Activated naive CD8-positive, alpha-beta T cell treated with anti-CD3 and anti-CD28 coated beads, Interleukin-2, amount 10 ng/mL, durations not matched to agents 7 days and 5 days (primary cell): ENCODE measurements at regions not wholly inside any gene's neighbourhood (a gene's known extent, or its start where the extent isn't known, plus 50 kb on each side); places are given as distances from the start of the nearest gene placed in this dataset.
A peak's percentile ranks its signal among the peaks of the same experiment; 100 is the strongest.

ENCODE experiments used
- ATAC-seq: fragments of 150-1000 bp; cut with Tn5 transposase; one replicate; pipeline ENCODE4 v1.10.0; 2021; ENCODE audit warnings: low read depth, moderate library complexity
- POLR2A ChIA-PET: fragments of 350-600 bp; sonication (Branson Sonifier 250); formaldehyde crosslinking; loops from one replicate; lab custom pipeline; 2021; ENCODE audit warnings: antibody characterized with exemption; lab: Charles Lee
- DNase-seq: peaks from one replicate; pipeline ENCODE4 v3.0.0; 2021
- H3K27ac Mint-ChIP-seq: one replicate; pipeline ENCODE4 v1.8.0; 2022; ENCODE audit warnings: mild to moderate bottlenecking, mixed read lengths
- H3K27me3 Mint-ChIP-seq: one replicate; pipeline ENCODE4 v1.8.0; 2022; ENCODE audit warnings: mild to moderate bottlenecking, moderate library complexity, mixed read lengths
- H3K36me3 Mint-ChIP-seq: one replicate; pipeline ENCODE4 v1.8.0; 2021; ENCODE audit warnings: mild to moderate bottlenecking, mixed read lengths
- H3K4me1 Mint-ChIP-seq: one replicate; pipeline ENCODE4 v1.8.0; 2021; ENCODE audit warnings: mixed read lengths
- H3K4me3 Mint-ChIP-seq: one replicate; pipeline ENCODE4 v1.8.0; 2022; ENCODE audit warnings: mild to moderate bottlenecking, moderate library complexity, mixed read lengths
- H3K9me3 Mint-ChIP-seq: one replicate; pipeline ENCODE4 v1.8.0; 2021; ENCODE audit warnings: mixed read lengths

DNA sequence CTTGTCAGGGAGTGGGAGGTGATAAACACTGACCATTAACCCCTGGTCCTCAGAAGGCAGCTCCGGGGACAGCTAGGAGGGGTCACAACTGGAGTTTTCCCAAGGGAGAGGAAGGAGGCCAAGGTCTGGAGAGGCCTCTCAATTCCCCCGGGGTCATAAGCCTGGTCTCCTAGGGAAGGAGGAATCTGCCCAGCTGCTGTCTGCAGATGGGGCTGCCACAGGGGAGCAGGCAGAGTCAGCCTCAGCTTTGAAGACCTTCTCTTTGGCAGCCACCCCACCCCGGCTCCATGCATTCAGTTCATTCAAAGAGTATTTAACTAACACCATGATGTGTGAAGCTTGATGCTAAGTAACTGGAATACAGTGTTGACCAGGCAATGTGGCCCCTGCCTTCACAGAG lies 74.6 kb upstream of the HSPA9 start:
- no peak for DNase-seq
- H3K4me1 Mint-ChIP-seq: peaks cover 11% of the 10 kb centered on the region
- H3K4me3 Mint-ChIP-seq: no peak overlapping the region
- ATAC-seq: no peak
- H3K36me3 Mint-ChIP-seq: no peaks in the 10 kb centered on the region
- POLR2A ChIA-PET: interaction anchor here (0.6 kb wide), 1 partner anchor 126 kb away, joined by 6 read pairs; no protein-coding TSS in a partner anchor
- H3K27ac Mint-ChIP-seq: no peak overlapping the region
- H3K9me3 Mint-ChIP-seq: no peaks in the 10 kb centered on the region
- H3K27me3 Mint-ChIP-seq: peaks cover 86% of the 10 kb centered on the region

DNA sequence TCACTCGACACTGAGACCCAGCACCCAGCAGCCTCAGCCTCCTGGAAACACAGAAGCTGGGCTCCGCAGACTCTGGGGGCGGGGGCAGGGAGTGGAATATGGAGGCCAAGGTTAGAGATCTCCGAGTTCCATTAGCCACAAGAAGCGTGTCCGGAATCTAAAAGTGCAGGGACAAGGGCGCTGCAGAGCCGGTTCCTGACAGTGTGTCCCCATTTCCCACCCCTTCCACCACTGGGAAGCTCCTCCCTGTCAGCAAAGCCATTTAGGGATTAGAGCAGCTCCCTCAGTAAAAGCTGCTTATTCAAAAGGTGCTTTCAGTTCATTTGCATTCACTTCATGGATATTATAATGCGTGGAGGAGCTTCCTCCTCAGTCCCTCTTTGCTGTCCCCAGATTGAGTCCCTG lies 74.1 kb upstream of the HSPA9 start:
- H3K27me3 Mint-ChIP-seq: peaks cover 89% of the 10 kb centered on the region
- H3K4me1 Mint-ChIP-seq: peaks cover 7% of the 10 kb centered on the region

DNA sequence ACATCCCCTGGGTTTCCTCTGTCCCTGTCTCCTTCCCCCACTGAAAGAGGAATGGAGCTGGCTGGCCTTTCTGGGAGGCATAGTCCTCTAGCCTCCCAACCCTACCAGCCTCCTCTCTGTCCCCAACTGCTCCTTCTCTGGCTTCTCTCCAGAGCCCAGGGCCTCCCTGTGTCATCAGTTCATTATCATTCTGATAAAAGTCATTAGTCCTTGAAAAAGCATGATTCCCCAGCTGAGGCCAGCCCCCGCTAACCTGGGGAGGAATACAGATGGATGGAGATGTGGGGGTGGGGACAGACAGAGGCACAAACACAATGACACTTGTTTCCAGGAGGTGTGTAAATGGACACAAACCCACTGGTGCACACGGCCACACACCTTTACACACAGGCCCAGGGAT lies 73.6 kb upstream of the HSPA9 start:
- H3K4me1 Mint-ChIP-seq: peaks cover 2% of the 10 kb centered on the region
- H3K27me3 Mint-ChIP-seq: peaks cover 87% of the 10 kb centered on the region
- ATAC-seq: no peak
- H3K9me3 Mint-ChIP-seq: no peaks in the 10 kb centered on the region
- H3K36me3 Mint-ChIP-seq: no peaks in the 10 kb centered on the region
- DNase-seq: no peak
- no peak overlapping the region for H3K4me3 Mint-ChIP-seq
- POLR2A ChIA-PET: interaction anchor here (0.6 kb wide), 1 partner anchor 98 kb away, joined by 4 read pairs; no protein-coding TSS in a partner anchor
- no peak overlapping the region for H3K27ac Mint-ChIP-seq

More for the DNA sequence above, 74.1 kb upstream of the HSPA9 start:
- POLR2A ChIA-PET: interaction anchor here (0.6 kb wide), 1 partner anchor 126 kb away, joined by 6 read pairs; no protein-coding TSS in a partner anchor
- ATAC-seq (no peak), DNase-seq (no peak)
- H3K27ac Mint-ChIP-seq: no peak overlapping the region
- H3K36me3 Mint-ChIP-seq: no peaks in the 10 kb centered on the region
- H3K9me3 Mint-ChIP-seq: no peaks in the 10 kb centered on the region
- no peak overlapping the region for H3K4me3 Mint-ChIP-seq

DNA sequence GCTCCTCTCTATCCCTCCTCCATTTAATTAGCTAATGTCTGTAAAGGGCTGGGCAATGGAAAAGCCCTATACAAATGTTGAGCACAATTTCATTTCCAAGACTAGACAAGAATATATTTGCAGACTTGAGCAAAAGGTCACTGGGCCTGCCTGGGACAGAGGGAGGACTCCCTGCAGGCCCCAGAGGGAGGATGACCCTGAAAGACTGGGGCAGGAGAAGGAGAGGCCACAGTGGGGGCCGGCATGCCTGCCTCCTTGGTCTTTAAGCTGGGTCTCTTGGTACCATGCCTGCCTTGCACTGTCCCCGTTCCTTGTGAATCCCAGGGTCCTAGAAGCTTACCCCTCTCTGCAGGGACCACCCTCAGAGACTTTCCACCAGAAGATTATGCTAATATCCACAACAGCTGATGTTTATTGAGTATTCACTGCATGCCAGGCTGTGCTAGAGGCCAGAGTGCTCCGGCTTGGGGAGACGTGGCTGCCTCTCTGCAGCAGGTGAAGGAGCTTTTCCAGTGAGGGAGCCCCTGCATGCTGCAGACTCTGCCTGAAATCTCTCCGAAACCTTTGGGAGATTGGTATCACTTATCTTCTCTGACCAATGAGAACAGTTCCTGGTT lies 72.7 kb upstream of the HSPA9 start:
- H3K36me3 Mint-ChIP-seq: no peaks in the 10 kb centered on the region
- DNase-seq: no peak
- H3K4me1 Mint-ChIP-seq: no peaks in the 10 kb centered on the region
- no peak overlapping the region for H3K27ac Mint-ChIP-seq
- POLR2A ChIA-PET: interaction anchor here (0.6 kb wide), 2 partner anchors 99 to 274 kb away, joined by 3 to 4 read pairs; no protein-coding TSS in a partner anchor
- H3K9me3 Mint-ChIP-seq: no peaks in the 10 kb centered on the region
- no peak for ATAC-seq
- H3K4me3 Mint-ChIP-seq: no peak overlapping the region
- peaks cover 86% of the 10 kb centered on the region for H3K27me3 Mint-ChIP-seq

DNA sequence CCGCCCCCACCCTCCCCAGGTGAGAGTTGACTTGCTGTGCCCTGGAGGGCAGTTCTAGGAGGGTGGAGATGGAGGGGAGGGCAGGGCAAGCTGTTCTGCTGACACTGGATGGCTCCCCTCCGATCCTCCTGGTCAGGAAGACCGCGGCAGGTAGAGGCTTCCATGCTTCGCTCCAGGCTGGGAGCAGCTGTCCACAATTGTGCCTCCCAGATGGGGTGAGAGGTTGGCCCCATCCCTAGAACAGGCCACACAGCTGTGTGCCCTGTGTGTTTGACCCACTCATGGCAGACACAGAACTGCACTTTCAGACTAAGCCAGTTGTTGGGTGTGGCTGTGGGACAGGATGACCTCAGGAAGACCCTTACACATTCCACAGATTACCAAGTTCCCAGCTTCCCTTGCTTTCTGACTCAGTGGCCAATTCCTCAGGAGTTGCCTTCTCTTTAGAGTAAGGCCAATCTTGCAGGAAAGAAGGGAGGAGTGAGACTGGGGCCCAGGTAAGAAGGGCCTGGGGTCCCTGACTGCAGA lies 72.1 kb upstream of the HSPA9 start:
- no peaks in the 10 kb centered on the region for H3K36me3 Mint-ChIP-seq
- DNase-seq: no peak
- POLR2A ChIA-PET: no interaction called here
- no peaks in the 10 kb centered on the region for H3K4me1 Mint-ChIP-seq
- peaks cover 87% of the 10 kb centered on the region for H3K27me3 Mint-ChIP-seq
- no peak overlapping the region for H3K27ac Mint-ChIP-seq
- no peak for ATAC-seq
- H3K9me3 Mint-ChIP-seq: no peaks in the 10 kb centered on the region
- no peak overlapping the region for H3K4me3 Mint-ChIP-seq

DNA sequence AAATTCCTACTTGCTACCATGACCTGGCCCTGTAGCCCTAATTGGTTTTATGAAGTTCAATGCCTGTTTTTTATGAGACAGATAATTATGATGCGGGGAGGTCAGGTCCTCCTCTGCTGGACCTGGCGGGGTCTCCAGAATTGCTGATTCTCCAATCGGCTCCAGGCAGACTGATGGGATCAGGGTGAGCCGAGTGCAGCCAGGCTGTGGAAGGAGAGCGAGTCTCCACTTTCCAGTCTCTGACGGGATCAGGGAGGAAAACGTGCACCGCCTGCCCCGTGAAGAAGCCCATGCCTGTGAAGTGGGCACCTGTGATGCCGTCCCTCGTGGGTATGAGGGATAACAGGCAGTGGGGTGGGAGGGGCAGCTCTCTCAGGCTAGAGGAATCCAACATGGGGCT lies 71.5 kb upstream of the HSPA9 start:
- Mint-ChIP-seq H3K36me3 (no peaks in the 10 kb centered on the region), H3K27ac (no peak overlapping the region), H3K4me3 (no peak overlapping the region), H3K4me1 (peaks cover 2% of the 10 kb centered on the region), H3K9me3 (no peaks in the 10 kb centered on the region), H3K27me3 (peaks cover 88% of the 10 kb centered on the region)
- DNase-seq: no peak
- ATAC-seq: no peak
- POLR2A ChIA-PET: no interaction called here

DNA sequence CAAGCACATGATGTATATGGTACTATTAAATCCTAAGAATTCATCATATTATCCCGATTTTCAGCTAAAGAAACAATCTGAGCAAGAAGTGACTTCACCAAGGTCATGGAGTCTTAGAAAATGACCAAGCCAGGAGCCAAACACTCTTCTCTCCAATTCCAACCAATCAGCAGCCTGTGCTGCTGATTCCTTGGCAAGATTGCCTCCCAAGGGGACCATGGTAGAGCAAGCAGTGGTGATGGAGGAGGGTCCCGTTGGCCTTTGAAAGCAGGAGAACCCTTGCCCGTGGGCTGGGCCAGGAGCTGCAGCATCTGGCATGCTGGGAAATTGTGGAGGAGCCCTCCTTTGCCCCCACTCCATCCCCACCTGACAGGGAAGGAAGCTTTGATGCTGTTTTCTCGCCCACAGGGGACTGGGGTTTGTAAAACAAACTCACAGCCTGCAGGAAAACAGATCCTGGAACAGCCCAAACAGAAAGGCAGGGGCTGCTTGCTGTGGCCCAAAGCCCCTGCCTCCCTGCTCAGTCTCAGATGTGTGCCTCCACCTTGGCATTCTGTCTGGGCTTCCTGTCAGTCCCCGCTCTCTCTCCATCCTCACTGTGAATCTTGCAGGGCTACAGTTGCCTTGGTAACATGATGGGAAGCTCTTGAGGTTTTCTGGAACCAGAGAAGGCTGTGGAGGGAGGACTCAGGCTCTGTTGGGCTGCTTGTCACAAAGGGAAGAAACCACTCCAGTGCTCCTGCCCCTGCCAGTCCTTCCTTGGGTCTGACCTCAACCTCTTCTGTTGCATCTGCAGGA lies 70.8 kb upstream of the HSPA9 start:
- no peak for DNase-seq
- POLR2A ChIA-PET: interaction anchor here (0.7 kb wide), 1 partner anchor 114 kb away, joined by 3 read pairs; no protein-coding TSS in a partner anchor
- H3K9me3 Mint-ChIP-seq: no peaks in the 10 kb centered on the region
- no peak overlapping the region for H3K27ac Mint-ChIP-seq
- H3K36me3 Mint-ChIP-seq: no peaks in the 10 kb centered on the region
- H3K27me3 Mint-ChIP-seq: peaks cover 88% of the 10 kb centered on the region
- ATAC-seq: no peak
- no peak overlapping the region for H3K4me3 Mint-ChIP-seq
- peaks cover 2% of the 10 kb centered on the region for H3K4me1 Mint-ChIP-seq

DNA sequence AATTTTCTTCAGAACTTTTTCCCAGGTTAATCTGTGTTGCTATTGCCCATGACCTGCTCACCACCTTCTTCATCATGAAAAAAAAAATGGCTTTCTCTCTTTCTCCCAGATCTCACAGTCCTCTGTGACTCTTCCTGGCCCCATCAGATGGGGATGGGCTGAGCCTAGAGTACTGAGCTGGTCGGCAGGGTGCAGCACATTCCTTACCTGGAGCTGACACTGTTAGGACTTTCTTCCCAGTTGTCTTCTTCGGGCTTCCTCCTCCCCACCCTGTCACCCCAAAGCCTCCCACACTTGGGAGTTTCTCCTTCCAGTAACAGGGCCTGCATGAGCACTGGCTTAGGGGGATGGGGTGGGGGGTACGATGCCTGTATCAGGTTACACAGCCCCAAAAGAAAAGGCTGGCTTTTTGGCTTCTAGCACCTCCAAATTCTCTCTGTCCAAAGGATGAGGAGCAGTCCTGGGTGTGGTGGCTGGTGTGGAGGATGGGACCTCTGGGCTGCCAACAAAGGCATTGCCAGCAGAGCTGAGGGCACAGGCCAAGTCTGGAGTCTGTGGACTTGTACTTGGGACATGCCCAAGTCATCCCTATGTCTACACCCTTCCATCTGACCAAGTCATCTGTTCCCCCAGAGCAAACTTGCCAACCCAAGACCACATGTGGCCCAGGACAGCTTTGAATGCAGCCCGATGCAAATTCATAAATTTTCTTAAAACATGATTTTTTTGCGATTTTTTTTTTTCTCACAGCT lies 68.0 kb upstream of the HSPA9 start:
- peaks cover 88% of the 10 kb centered on the region for H3K27me3 Mint-ChIP-seq
- no peak for ATAC-seq
- H3K4me1 Mint-ChIP-seq: peaks cover 2% of the 10 kb centered on the region

DNA sequence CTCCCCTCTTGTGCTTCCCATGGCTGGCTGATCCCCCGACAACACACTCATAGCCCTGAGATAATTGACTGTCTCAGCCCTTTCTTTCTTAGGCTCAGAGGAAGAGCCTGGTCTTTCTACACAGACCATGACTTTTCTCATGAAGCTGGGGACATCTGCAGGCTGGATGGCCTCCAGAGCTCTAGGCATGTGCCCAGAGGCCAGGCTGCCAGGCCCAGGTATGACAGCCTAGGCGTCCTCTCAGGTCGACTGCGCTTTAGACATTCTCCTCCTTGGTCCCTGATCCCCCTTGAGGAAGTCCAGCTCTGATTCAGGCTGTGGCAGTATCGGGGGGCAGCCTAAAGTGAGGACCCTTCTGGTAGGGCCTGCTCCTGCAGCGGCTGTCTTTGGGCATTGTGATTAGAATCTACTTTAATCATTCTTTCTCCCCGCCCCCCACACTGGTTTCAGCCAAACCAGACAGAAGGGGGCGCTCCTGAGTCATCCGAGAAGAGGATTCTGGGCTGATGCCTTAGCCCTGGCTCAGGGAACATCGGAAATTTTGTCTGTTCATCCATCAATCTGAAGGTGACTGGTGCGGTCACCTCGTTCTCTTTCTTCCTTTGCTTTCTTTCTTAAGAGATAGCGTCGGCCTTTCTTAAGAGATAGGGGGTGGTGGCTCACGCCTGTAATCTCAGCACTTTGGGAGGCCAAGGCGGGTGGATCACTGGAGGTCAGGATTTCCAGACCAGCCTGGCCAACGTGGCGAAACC lies 66.5 kb upstream of the HSPA9 start:
- peaks cover 2% of the 10 kb centered on the region for H3K4me1 Mint-ChIP-seq
- H3K9me3 Mint-ChIP-seq: no peaks in the 10 kb centered on the region
- DNase-seq (peak; percentile 75), ATAC-seq (peak; percentile 58)
- no peaks in the 10 kb centered on the region for H3K36me3 Mint-ChIP-seq
- H3K27ac Mint-ChIP-seq: no peak overlapping the region
- H3K27me3 Mint-ChIP-seq: peaks cover 87% of the 10 kb centered on the region
- no peak overlapping the region for H3K4me3 Mint-ChIP-seq
- POLR2A ChIA-PET: no interaction called here

More for the DNA sequence above, 68.0 kb upstream of the HSPA9 start:
- no peaks in the 10 kb centered on the region for H3K9me3 Mint-ChIP-seq
- no peak overlapping the region for H3K27ac Mint-ChIP-seq
- no peak for DNase-seq
- H3K36me3 Mint-ChIP-seq: no peaks in the 10 kb centered on the region
- POLR2A ChIA-PET: no interaction called here
- H3K4me3 Mint-ChIP-seq: no peak overlapping the region

DNA sequence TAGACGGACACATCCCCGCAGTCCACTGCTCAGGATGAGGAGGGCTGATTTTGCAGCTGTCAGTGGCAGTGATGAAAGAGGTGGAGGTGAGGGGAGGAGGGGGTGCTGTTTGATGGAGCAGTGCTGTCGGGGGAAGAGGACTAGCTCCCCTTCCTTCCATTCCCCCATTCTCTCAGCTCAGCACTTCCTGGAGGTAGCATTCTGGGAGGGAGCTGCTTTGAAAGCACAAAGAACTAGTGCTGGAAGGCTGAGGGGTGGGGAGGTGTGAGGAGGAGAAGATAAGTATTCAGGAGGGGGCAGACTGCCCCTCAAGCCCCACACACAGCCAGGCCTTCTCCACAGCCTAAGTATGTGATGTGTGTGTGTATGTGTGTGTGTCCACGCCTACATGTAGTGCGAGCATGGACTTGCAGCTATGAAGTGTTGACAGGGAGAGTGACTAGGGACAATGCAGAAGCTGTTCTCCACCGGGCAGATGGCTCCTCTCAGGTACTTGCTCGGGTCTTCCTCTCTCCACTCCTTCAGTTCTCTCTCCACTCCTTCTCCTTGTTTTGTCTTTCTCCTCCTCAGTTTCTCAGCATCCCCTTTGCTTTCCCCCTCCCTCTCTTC lies 65.5 kb upstream of the HSPA9 start:
- Mint-ChIP-seq H3K4me1 (peaks cover 2% of the 10 kb centered on the region), H3K27me3 (peaks cover 84% of the 10 kb centered on the region), H3K9me3 (no peaks in the 10 kb centered on the region), H3K36me3 (no peaks in the 10 kb centered on the region), H3K27ac (no peak overlapping the region), H3K4me3 (no peak overlapping the region)
- POLR2A ChIA-PET: no interaction called here
- ATAC-seq (no peak), DNase-seq (no peak)

DNA sequence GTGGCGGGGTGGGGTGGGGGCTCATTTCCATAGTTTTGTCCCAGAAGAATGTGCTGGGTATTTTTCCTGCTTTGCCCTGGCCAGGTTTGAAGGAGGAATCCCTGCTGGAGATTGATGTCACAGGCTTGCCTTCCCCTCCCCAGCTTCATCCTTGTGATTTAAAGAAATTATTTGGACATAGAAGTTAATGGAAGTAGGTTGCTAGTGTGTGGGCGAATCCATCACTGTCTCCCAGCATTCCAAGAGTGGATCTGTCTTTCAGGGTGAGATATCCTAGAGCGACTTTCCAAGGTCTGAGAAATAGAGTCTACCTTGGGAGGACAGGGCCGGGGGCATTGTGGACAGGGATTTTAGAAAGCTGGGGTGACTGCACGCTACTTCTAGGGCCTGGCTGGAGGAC lies 64.9 kb upstream of the HSPA9 start:
- Mint-ChIP-seq H3K27ac (no peak overlapping the region), H3K27me3 (peaks cover 86% of the 10 kb centered on the region), H3K4me3 (no peak overlapping the region), H3K36me3 (no peaks in the 10 kb centered on the region), H3K9me3 (no peaks in the 10 kb centered on the region), H3K4me1 (peaks cover 2% of the 10 kb centered on the region)
- ATAC-seq (no peak), DNase-seq (no peak)
- POLR2A ChIA-PET: no interaction called here

DNA sequence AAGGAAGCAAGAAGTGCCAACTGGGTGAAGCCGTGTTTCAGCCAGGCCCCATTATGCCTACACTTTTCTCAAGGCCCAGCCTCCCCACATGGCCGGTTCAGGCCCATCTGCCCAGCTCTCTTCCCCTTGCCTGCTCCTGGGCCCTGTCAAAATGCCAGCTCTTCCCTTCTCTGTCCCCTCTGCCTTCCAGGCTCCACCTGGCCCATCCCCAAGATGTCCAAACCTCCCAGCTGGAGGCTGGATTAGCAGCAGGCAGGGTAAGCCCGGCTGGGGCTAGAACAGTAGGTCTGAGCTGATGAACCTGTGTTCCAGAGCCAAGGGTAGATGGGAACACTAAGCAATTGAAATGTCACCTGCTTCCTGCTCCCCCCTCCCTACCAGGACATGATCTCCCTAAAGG lies 64.1 kb upstream of the HSPA9 start:
- Mint-ChIP-seq H3K4me3 (no peak overlapping the region), H3K36me3 (no peaks in the 10 kb centered on the region), H3K4me1 (peaks cover 2% of the 10 kb centered on the region), H3K27ac (no peak overlapping the region), H3K27me3 (peaks cover 84% of the 10 kb centered on the region), H3K9me3 (no peaks in the 10 kb centered on the region)
- DNase-seq: no peak
- POLR2A ChIA-PET: no interaction called here
- ATAC-seq: no peak
